ENCODE measurements at regions not wholly inside any gene's neighbourhood (a gene's known extent, or its start where the extent isn't known, plus 50 kb on each side); places are given as distances from the start of the nearest gene placed in this dataset.

DNA sequence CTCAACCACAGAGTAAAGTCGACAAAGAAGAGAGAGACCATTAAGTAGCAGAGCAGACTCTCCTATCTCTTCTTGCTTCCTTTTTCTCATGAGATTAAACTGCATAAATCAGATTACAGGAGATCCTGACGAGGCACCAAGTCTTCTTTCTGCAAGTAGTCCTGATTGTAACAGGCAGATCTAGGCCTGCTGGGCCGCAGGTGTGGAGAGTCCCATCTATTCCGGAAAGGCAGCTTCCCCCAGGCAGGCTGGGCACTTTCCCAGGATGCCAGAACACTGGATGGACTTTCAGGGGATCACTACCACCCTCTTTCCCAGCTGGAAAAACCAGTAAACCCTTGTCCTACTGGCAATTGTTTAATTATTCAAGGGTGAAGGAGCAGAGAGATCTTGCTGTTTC, 173.0 kb upstream of the CADM1 start:
- intact Hi-C loops (cut with micrococcal nuclease; ENCODE audit: unreplicated experiment): loop anchor here (10.0 kb wide), 1 partner anchor 172 kb away; the partner anchor contains the start of gene CADM1
- ChIA-PET CTCF (no interaction called here), POLR2A (no interaction called here)
- no peak overlapping the region for H3K4me3 ChIP-seq (ENCODE audit: low read depth, low read length)
- TF ChIP-seq, protein P1, sequence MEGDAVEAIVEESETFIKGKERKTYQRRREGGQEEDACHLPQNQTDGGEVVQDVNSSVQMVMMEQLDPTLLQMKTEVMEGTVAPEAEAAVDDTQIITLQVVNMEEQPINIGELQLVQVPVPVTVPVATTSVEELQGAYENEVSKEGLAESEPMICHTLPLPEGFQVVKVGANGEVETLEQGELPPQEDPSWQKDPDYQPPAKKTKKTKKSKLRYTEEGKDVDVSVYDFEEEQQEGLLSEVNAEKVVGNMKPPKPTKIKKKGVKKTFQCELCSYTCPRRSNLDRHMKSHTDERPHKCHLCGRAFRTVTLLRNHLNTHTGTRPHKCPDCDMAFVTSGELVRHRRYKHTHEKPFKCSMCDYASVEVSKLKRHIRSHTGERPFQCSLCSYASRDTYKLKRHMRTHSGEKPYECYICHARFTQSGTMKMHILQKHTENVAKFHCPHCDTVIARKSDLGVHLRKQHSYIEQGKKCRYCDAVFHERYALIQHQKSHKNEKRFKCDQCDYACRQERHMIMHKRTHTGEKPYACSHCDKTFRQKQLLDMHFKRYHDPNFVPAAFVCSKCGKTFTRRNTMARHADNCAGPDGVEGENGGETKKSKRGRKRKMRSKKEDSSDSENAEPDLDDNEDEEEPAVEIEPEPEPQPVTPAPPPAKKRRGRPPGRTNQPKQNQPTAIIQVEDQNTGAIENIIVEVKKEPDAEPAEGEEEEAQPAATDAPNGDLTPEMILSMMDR (IDR thresholded peaks at IDR 0.05; ENCODE audit: insufficient read depth in 1 of 2, low read depth in 1 of 2, low read length in 1 of 2, severe bottlenecking in 1 of 2, unreplicated experiment in 1 of 2): no peak
- no peaks in the 10 kb centered on the region for H3K36me3 Mint-ChIP-seq (ENCODE audit: insufficient read depth, unreplicated experiment)
- H3K27me3 Mint-ChIP-seq (ENCODE audit: insufficient read depth, unreplicated experiment): no peaks in the 10 kb centered on the region
- H3K4me1 Mint-ChIP-seq (ENCODE audit: low read depth, unreplicated experiment): peaks cover 6% of the 10 kb centered on the region
- no peak for DNase-seq
- no peaks in the 10 kb centered on the region for H3K9me3 Mint-ChIP-seq (ENCODE audit: unreplicated experiment)
- H3K4me3 Mint-ChIP-seq (ENCODE audit: unreplicated experiment): no peak overlapping the region
- no peaks in the 10 kb centered on the region for H3K27me3 ChIP-seq (replicated peaks; ENCODE audit: control insufficient read depth, insufficient read depth, low read length)
- H3K27ac Mint-ChIP-seq (ENCODE audit: unreplicated experiment): no peak overlapping the region
- BruUV-seq (replicated peaks): no TSS peak
- no peaks in the 10 kb centered on the region for H3K9me3 ChIP-seq
- no peaks in the 10 kb centered on the region for H3K36me3 ChIP-seq (ENCODE audit: control insufficient read depth, insufficient read depth, low read length)
- no peaks in the 10 kb centered on the region for H3K4me1 ChIP-seq

DNA sequence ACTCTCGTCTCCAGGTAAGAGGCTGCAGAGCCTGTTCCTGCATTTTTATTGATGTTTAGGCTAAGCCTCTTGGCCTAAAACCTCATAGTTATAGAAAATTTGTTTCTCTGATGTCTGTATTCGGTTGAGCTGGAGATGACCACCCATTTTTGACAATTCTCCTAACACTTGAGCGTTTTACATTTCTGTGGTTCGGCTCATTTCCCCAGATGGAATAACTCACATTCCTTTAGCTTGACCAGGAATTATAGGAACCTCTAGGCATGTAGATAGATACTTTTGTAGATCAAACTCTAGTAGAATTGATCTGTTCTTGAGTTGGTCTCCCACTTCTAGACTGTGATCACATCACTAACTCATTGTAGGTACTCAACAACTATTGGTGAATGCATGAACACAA, 172.6 kb upstream of the CADM1 start:
- no peaks in the 10 kb centered on the region for H3K4me1 ChIP-seq
- no peaks in the 10 kb centered on the region for H3K27me3 Mint-ChIP-seq (ENCODE audit: insufficient read depth, unreplicated experiment)
- no peak overlapping the region for H3K4me3 Mint-ChIP-seq (ENCODE audit: unreplicated experiment)
- H3K9me3 Mint-ChIP-seq (ENCODE audit: unreplicated experiment): no peaks in the 10 kb centered on the region
- H3K27me3 ChIP-seq (replicated peaks; ENCODE audit: control insufficient read depth, insufficient read depth, low read length): no peaks in the 10 kb centered on the region
- no peaks in the 10 kb centered on the region for H3K36me3 Mint-ChIP-seq (ENCODE audit: insufficient read depth, unreplicated experiment)
- H3K27ac Mint-ChIP-seq (ENCODE audit: unreplicated experiment): no peak overlapping the region
- peaks cover 6% of the 10 kb centered on the region for H3K4me1 Mint-ChIP-seq (ENCODE audit: low read depth, unreplicated experiment)
- DNase-seq: no peak
- ChIA-PET CTCF (no interaction called here), POLR2A (interaction anchor here (0.6 kb wide), 1 partner anchor 20 kb away, joined by 5 read pairs; no protein-coding TSS in a partner anchor)
- no TSS peak for BruUV-seq (replicated peaks)
- H3K4me3 ChIP-seq (ENCODE audit: low read depth, low read length): no peak overlapping the region
- intact Hi-C loops (cut with micrococcal nuclease; ENCODE audit: unreplicated experiment): loop anchor here (10.0 kb wide), 1 partner anchor 172 kb away; the partner anchor contains the start of gene CADM1
- H3K36me3 ChIP-seq (ENCODE audit: control insufficient read depth, insufficient read depth, low read length): no peaks in the 10 kb centered on the region
- TF ChIP-seq, protein P1 (IDR thresholded peaks at IDR 0.05; ENCODE audit: insufficient read depth in 1 of 2, low read depth in 1 of 2, low read length in 1 of 2, severe bottlenecking in 1 of 2, unreplicated experiment in 1 of 2): no peak
- no peaks in the 10 kb centered on the region for H3K9me3 ChIP-seq

GRCh38 chr11:115676206-115676605, 172.0 kb upstream of the CADM1 start:
- Histone ChIP-seq H3K27me3 (replicated peaks; ENCODE audit: control insufficient read depth, insufficient read depth, low read length) (no peaks in the 10 kb centered on the region), H3K36me3 (ENCODE audit: control insufficient read depth, insufficient read depth, low read length) (no peaks in the 10 kb centered on the region), H3K4me1 (no peaks in the 10 kb centered on the region), H3K9me3 (no peaks in the 10 kb centered on the region), H3K4me3 (ENCODE audit: low read depth, low read length) (no peak overlapping the region)
- Mint-ChIP-seq H3K27me3 (ENCODE audit: insufficient read depth, unreplicated experiment) (no peaks in the 10 kb centered on the region), H3K4me1 (ENCODE audit: low read depth, unreplicated experiment) (peaks cover 6% of the 10 kb centered on the region), H3K36me3 (ENCODE audit: insufficient read depth, unreplicated experiment) (no peaks in the 10 kb centered on the region), H3K4me3 (ENCODE audit: unreplicated experiment) (no peak overlapping the region), H3K9me3 (ENCODE audit: unreplicated experiment) (no peaks in the 10 kb centered on the region), H3K27ac (ENCODE audit: unreplicated experiment) (no peak overlapping the region)
- ChIA-PET CTCF (no interaction called here), POLR2A (interaction anchor here (0.6 kb wide), 1 partner anchor 21 kb away, joined by 5 read pairs; no protein-coding TSS in a partner anchor)
- TF ChIP-seq, protein P1 (IDR thresholded peaks at IDR 0.05; ENCODE audit: insufficient read depth in 1 of 2, low read depth in 1 of 2, low read length in 1 of 2, severe bottlenecking in 1 of 2, unreplicated experiment in 1 of 2): no peak
- intact Hi-C loops (cut with micrococcal nuclease; ENCODE audit: unreplicated experiment): loop anchor here (10.0 kb wide), 1 partner anchor 171 kb away; the partner anchor contains the start of gene CADM1
- no TSS peak for BruUV-seq (replicated peaks)
- DNase-seq: no peak

All from Caco-2 (cell line).